Common myeloid progenitor, CD34-positive (primary cell): ENCODE measurements at regions not wholly inside any gene's neighbourhood (a gene's known extent, or its start where the extent isn't known, plus 50 kb on each side); places are given as distances from the start of the nearest gene placed in this dataset.
A peak's percentile ranks its signal among the peaks of the same experiment; 100 is the strongest.

Experiments used
- CTCF ChIA-PET: fragments of 350-600 bp; sonication (Branson Sonifier 250); formaldehyde crosslinking; loops from one replicate; lab custom pipeline; 2021; ENCODE audit warnings: antibody characterized with exemption; lab: Charles Lee
- POLR2A ChIA-PET: fragments of 350-600 bp; sonication (Branson Sonifier 250); formaldehyde crosslinking; loops from one replicate; lab custom pipeline; 2021; ENCODE audit warnings: antibody characterized with exemption; lab: Charles Lee
- DNase-seq, 3 donors: peaks; one replicate each; pipeline versions ENCODE4 v3.0.0 to v3.0.0-alpha.2; 2013
- H3K27ac ChIP-seq, 2 experiments: 1 replicate in 1 of 2; 2 replicates in 1 of 2; pipeline ENCODE4 v1.7.0; 2013; ENCODE audit warnings: inconsistent platforms in 2 of 2, low read length in 2 of 2, mild to moderate bottlenecking in 2 of 2, low read depth in 1 of 2, moderate library complexity in 1 of 2; ENCODE audit not compliant: severe bottlenecking in 2 of 2, insufficient read depth in 1 of 2, poor library complexity in 1 of 2
- H3K27me3 ChIP-seq, 5 experiments: replicated peaks in 2 of 5; 1 replicate in 3 of 5; 2 replicates in 2 of 5; pipeline versions ENCODE4 v1.6.1 to v1.7.0; 2013; ENCODE audit warnings: low read length in 4 of 5, mild to moderate bottlenecking in 2 of 5, moderate library complexity in 2 of 5, inconsistent platforms in 1 of 5; ENCODE audit not compliant: insufficient read depth in 5 of 5, control insufficient read depth in 4 of 5
- H3K36me3 ChIP-seq, 4 experiments: 1 replicate in 2 of 4; 2 replicates in 2 of 4; pipeline versions ENCODE4 v1.6.1 to v1.7.0; 2013; ENCODE audit warnings: low read length in 3 of 4, control low read depth in 1 of 4, mild to moderate bottlenecking in 1 of 4; ENCODE audit not compliant: control insufficient read depth in 4 of 4, insufficient read depth in 4 of 4
- H3K4me1 ChIP-seq, 4 experiments: 1 replicate in 3 of 4; 2 replicates in 1 of 4; pipeline versions ENCODE4 v1.6.1 to v1.7.1; 2013; ENCODE audit warnings: low read length in 3 of 4, mild to moderate bottlenecking in 3 of 4, control low read depth in 1 of 4, inconsistent platforms in 1 of 4, moderate library complexity in 1 of 4; ENCODE audit not compliant: control insufficient read depth in 4 of 4, insufficient read depth in 4 of 4; ENCODE audit errors: control extremely low read depth in 1 of 4
- H3K4me3 ChIP-seq, 7 experiments: 1 replicate in 4 of 7; 2 replicates in 3 of 7; pipeline versions ENCODE4 v1.5.1 to v1.7.0; 2013; ENCODE audit warnings: mild to moderate bottlenecking in 7 of 7, low read length in 6 of 7, moderate library complexity in 6 of 7, inconsistent platforms in 2 of 7, low read depth in 2 of 7, control low read depth in 1 of 7; ENCODE audit not compliant: insufficient read depth in 4 of 7, control insufficient read depth in 1 of 7; ENCODE audit errors: extremely low read depth in 1 of 7
- H3K9me3 ChIP-seq, 5 experiments: 1 replicate in 4 of 5; 2 replicates in 1 of 5; pipeline versions ENCODE4 v1.6.1 to v1.7.1; 2013; ENCODE audit warnings: low read length in 4 of 5, mild to moderate bottlenecking in 2 of 5, inconsistent platforms in 1 of 5, low read depth in 1 of 5, moderate library complexity in 1 of 5; ENCODE audit not compliant: control insufficient read depth in 4 of 5, insufficient read depth in 2 of 5; ENCODE audit errors: control extremely low read depth in 1 of 5
- WGBS: methylation state at CpG from one replicate; pipeline ENCODE4 v1.1.5; 2013; ENCODE audit not compliant: insufficient coverage; 5-methylcytosine and 5-hydroxymethylcytosine counted together

DNA sequence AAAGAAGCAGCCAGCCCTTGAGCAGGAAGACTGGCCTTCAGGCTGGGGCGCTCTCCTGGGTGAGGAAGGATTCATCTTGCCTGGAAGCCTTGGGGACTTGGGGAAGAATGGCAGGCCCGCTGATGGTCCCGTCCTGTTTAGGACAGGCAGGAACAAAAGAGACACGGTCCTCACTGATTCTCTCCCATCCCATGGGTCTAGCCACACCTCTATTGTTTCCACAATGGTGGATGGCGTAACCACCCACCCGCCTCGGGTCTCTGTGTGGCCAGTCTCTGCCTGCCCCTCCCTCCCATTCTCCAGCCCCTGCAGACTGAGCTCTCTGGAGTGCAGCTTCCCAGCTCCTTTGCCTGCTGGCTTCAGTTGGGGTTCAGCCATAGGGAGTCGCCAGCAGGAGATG is 284.3 kb downstream of the UACA start:
- WGBS: 82% methylated on average over 4 of the region's 8 CpGs
- H3K9me3 ChIP-seq: no peaks in the 10 kb centered on the region
- CTCF ChIA-PET: interaction anchor here (7.1 to 17.7 kb wide), 2 partner anchors 11 to 28 kb away, joined by 57 to 281 read pairs; no protein-coding TSS in a partner anchor
- H3K4me3 ChIP-seq: no peak overlapping the region
- no peak for DNase-seq
- no peak overlapping the region for H3K27ac ChIP-seq
- no peaks in the 10 kb centered on the region for H3K36me3 ChIP-seq
- no peaks in the 10 kb centered on the region for H3K27me3 ChIP-seq
- H3K4me1 ChIP-seq: peaks cover 16 to 86% (median 81%) of the 10 kb centered on the region in 4 experiments
- POLR2A ChIA-PET: interaction anchor here (1.0 kb wide), 1 partner anchor 56 kb away, joined by 3 read pairs; no protein-coding TSS in a partner anchor

GRCh38 chr15:70478251-70478990 is 284.9 kb downstream of the UACA start:
- Histone ChIP-seq H3K27me3 (no peaks in the 10 kb centered on the region), H3K4me1 (peaks cover 16 to 87% (median 83%) of the 10 kb centered on the region in 4 experiments), H3K36me3 (no peaks in the 10 kb centered on the region), H3K4me3 (peak overlapping the region in 1 of 7 experiments; percentile 6), H3K9me3 (no peaks in the 10 kb centered on the region), H3K27ac (no peak overlapping the region)
- CTCF ChIA-PET: interaction anchor here (7.1 to 17.7 kb wide), 2 partner anchors 12 to 29 kb away, joined by 57 to 281 read pairs; no protein-coding TSS in a partner anchor
- WGBS: 46% methylated on average over 4 of the region's 19 CpGs
- DNase-seq: peak in 2 of 3 donors; percentile 33 to 41
- POLR2A ChIA-PET: interaction anchor here (1.0 kb wide), 1 partner anchor 57 kb away, joined by 3 read pairs; no protein-coding TSS in a partner anchor

- WGBS: 93% methylated on average over 9 of the region's 9 CpGs
- POLR2A ChIA-PET: no interaction called here
- peaks cover 15 to 87% (median 82%) of the 10 kb centered on the region in 4 experiments for H3K4me1 ChIP-seq
Observed at GRCh38 chr15:70477750-70478250, 285.6 kb downstream of the UACA start.

GRCh38 chr15:70476441-70476840 is 286.9 kb downstream of the UACA start:
- ChIA-PET CTCF (interaction anchor here (4.6 to 17.7 kb wide), 3 partner anchors 11 to 31 kb away, joined by 51 to 281 read pairs (median 57); no protein-coding TSS in a partner anchor), POLR2A (no interaction called here)
- Histone ChIP-seq H3K4me1 (peaks cover 13 to 91% (median 81%) of the 10 kb centered on the region in 4 experiments), H3K27me3 (no peaks in the 10 kb centered on the region), H3K27ac (no peak overlapping the region), H3K9me3 (no peaks in the 10 kb centered on the region), H3K36me3 (no peaks in the 10 kb centered on the region), H3K4me3 (no peak overlapping the region)
- WGBS: 100% methylated on average over 4 of the region's 5 CpGs
- DNase-seq: no peak

More at GRCh38 chr15:70477750-70478250, 285.6 kb downstream of the UACA start:
- CTCF ChIA-PET: interaction anchor here (4.6 to 17.7 kb wide), 3 partner anchors 13 to 29 kb away, joined by 51 to 281 read pairs (median 57); no protein-coding TSS in a partner anchor
- no peaks in the 10 kb centered on the region for H3K36me3 ChIP-seq
- DNase-seq: no peak
- H3K9me3 ChIP-seq: no peaks in the 10 kb centered on the region
- no peak overlapping the region for H3K27ac ChIP-seq
- H3K27me3 ChIP-seq: no peaks in the 10 kb centered on the region
- no peak overlapping the region for H3K4me3 ChIP-seq

GRCh38 chr15:70475921-70476320 is 287.4 kb downstream of the UACA start:
- DNase-seq: no peak
- Histone ChIP-seq H3K4me3 (peak overlapping the region in 2 of 7 experiments; percentile 16 to 26), H3K27me3 (no peaks in the 10 kb centered on the region), H3K4me1 (peaks cover 11 to 88% (median 77%) of the 10 kb centered on the region in 4 experiments), H3K36me3 (no peaks in the 10 kb centered on the region), H3K9me3 (no peaks in the 10 kb centered on the region), H3K27ac (no peak overlapping the region)
- ChIA-PET CTCF (interaction anchor here (1.2 to 7.1 kb wide), 6 partner anchors 11 to 1000 kb away, joined by 3 to 57 read pairs (median 4); no protein-coding TSS in a partner anchor), POLR2A (interaction anchor here (2.1 kb wide), 1 partner anchor 12 kb away, joined by 12 read pairs; no protein-coding TSS in a partner anchor)

DNA sequence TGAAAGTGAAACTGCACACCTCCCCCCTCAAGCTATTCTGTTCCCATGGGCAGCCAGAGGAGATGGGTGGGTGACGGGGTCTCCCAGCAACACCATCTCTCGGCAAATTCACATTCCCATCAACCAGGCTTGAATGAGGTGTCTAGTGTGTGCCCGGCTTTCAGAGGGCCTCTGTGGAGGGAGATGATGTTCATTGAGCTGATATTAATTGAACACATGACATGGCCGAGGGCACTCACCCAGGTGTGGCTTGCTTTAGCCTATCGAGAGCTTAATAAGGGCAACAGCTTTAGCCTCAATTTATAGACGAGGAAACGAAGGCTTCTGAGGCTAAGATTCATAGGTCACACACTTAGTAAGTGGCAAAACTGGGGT is 288.0 kb downstream of the UACA start:
- Histone ChIP-seq H3K27ac (peak overlapping the region in 1 of 2 experiments; percentile 65), H3K27me3 (no peaks in the 10 kb centered on the region), H3K9me3 (no peaks in the 10 kb centered on the region), H3K4me1 (peaks cover 11 to 82% (median 72%) of the 10 kb centered on the region in 4 experiments), H3K4me3 (peak overlapping the region in 4 of 7 experiments; percentile 16 to 62 (median 44)), H3K36me3 (no peaks in the 10 kb centered on the region)
- POLR2A ChIA-PET: interaction anchor here (1.1 to 2.1 kb wide), 3 partner anchors 11 to 377 kb away, joined by 3 to 12 read pairs (median 4); partner anchors contain the start of gene TLE3
- 24% methylated on average over 3 of the region's 7 CpGs for WGBS
- DNase-seq: no peak
- CTCF ChIA-PET: interaction anchor here (1.0 to 7.1 kb wide), 9 partner anchors 10 to 1000 kb away, joined by 3 to 57 read pairs (median 3); no protein-coding TSS in a partner anchor
